ENCODE measurements at regions not wholly inside any gene's neighbourhood (a gene's known extent, or its start where the extent isn't known, plus 50 kb on each side); places are given as distances from the start of the nearest gene placed in this dataset.
A peak's percentile ranks its signal among the peaks of the same experiment; 100 is the strongest.

GRCh38 chr5:167780177-167780576, 511.3 kb upstream of the WWC1 start:
- H3K36me3 Mint-ChIP-seq: no peaks in the 10 kb centered on the region
- H3K4me3 Mint-ChIP-seq: no peak overlapping the region
- no peak for ATAC-seq
- H3K27me3 Mint-ChIP-seq: no peaks in the 10 kb centered on the region
- H3K4me1 Mint-ChIP-seq: no peaks in the 10 kb centered on the region
- no peak overlapping the region for H3K27ac Mint-ChIP-seq
- no peaks in the 10 kb centered on the region for H3K9me3 Mint-ChIP-seq

DNA sequence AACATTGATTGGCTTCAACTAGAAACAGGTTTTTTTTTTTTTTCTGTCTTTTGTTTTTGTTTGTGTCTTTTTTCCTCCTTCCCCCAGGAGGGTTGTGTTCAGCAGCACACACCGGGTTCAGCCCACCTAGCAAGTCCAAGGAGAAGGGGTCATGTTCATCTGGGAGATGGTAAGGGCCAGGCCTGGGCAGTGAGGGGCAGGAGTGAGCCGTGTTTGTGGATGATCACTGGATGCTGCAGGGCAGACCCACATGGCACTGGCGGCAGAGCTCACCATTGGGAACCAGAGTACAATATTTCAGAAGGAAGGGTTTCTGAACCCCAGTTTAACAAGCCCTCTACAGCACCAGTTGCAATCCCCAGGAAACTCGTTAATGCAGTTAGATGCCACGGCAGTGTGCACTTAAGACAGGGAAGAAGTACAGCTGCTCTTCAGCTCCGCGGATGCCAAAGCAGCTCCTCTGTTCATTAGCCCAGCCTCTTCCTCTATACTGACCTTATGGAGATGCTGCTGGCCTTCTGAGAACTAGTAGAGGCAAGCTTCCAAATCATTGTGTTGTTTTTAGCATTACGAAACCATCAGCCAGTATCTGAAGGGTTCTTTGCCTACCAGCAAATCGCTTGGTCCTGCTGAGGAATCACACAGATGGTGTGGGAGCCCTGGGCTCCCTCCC, 508.2 kb upstream of the WWC1 start:
- Mint-ChIP-seq H3K27me3 (no peaks in the 10 kb centered on the region), H3K4me1 (no peaks in the 10 kb centered on the region), H3K4me3 (no peak overlapping the region), H3K36me3 (no peaks in the 10 kb centered on the region), H3K9me3 (no peaks in the 10 kb centered on the region), H3K27ac (no peak overlapping the region)
- ATAC-seq: peak; percentile 18

- ATAC-seq: no peak
- Mint-ChIP-seq H3K9me3 (no peaks in the 10 kb centered on the region), H3K4me1 (no peaks in the 10 kb centered on the region), H3K36me3 (no peaks in the 10 kb centered on the region), H3K27ac (no peak overlapping the region), H3K4me3 (no peak overlapping the region), H3K27me3 (no peaks in the 10 kb centered on the region)
Measured at GRCh38 chr5:167785106-167785505, 506.3 kb upstream of the WWC1 start.

DNA sequence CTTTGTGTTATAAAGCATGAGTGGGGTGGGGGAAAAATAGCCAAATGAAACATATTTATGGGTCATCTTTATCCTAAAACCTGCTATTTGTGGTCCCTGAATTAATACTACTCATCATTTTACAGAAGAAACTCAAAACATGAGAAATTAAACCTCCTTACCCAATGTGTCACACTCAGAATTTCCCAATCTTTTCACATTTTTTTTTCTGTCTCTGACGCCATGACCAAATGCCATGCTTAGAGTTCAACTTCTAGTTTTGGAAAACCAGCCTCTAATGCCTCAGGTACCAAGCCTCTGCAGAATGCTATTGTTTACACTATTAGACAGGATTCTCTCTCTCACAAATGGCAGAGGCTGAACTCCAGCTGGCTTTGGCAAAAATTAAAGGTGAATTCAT, 505.5 kb upstream of the WWC1 start:
- Mint-ChIP-seq H3K4me1 (no peaks in the 10 kb centered on the region), H3K36me3 (no peaks in the 10 kb centered on the region), H3K4me3 (no peak overlapping the region), H3K27ac (no peak overlapping the region), H3K9me3 (no peaks in the 10 kb centered on the region), H3K27me3 (no peaks in the 10 kb centered on the region)
- no peak for ATAC-seq

GRCh38 chr5:167786871-167787578, 504.4 kb upstream of the WWC1 start:
- H3K4me1 Mint-ChIP-seq: no peaks in the 10 kb centered on the region
- H3K9me3 Mint-ChIP-seq: no peaks in the 10 kb centered on the region
- no peaks in the 10 kb centered on the region for H3K27me3 Mint-ChIP-seq
- ATAC-seq: no peak
- H3K36me3 Mint-ChIP-seq: no peaks in the 10 kb centered on the region
- no peak overlapping the region for H3K27ac Mint-ChIP-seq
- H3K4me3 Mint-ChIP-seq: no peak overlapping the region

DNA sequence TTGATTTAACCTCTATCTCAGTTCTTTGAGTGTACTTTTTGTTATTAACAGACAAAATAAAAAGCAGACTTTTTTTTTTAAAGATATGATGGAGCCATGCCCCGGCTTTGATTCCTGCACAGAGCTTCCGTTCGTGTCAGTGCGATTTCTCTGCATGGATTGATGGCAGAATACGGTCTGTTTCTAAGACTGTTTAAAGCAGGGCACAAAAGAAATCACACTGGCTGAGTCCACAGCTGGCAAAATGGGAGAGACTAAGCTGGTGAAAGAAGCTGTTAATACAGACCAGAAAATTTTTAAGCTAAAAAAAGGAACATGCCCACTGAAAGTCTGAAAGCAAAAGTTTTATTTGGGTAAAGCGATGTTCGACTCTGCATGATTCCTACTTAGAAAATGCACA, 501.4 kb upstream of the WWC1 start:
- Mint-ChIP-seq H3K4me3 (no peak overlapping the region), H3K9me3 (no peaks in the 10 kb centered on the region), H3K36me3 (no peaks in the 10 kb centered on the region), H3K27ac (no peak overlapping the region), H3K4me1 (no peaks in the 10 kb centered on the region), H3K27me3 (no peaks in the 10 kb centered on the region)
- no peak for ATAC-seq

GRCh38 chr5:167790462-167791260, 500.8 kb upstream of the WWC1 start:
- no peaks in the 10 kb centered on the region for H3K27me3 Mint-ChIP-seq
- H3K36me3 Mint-ChIP-seq: no peaks in the 10 kb centered on the region
- H3K4me1 Mint-ChIP-seq: no peaks in the 10 kb centered on the region
- H3K4me3 Mint-ChIP-seq: no peak overlapping the region
- H3K9me3 Mint-ChIP-seq: no peaks in the 10 kb centered on the region
- no peak for ATAC-seq
- no peak overlapping the region for H3K27ac Mint-ChIP-seq

- H3K27me3 Mint-ChIP-seq: no peaks in the 10 kb centered on the region
- no peaks in the 10 kb centered on the region for H3K36me3 Mint-ChIP-seq
- ATAC-seq: no peak
- no peak overlapping the region for H3K27ac Mint-ChIP-seq
- H3K4me1 Mint-ChIP-seq: no peaks in the 10 kb centered on the region
- no peaks in the 10 kb centered on the region for H3K9me3 Mint-ChIP-seq
- no peak overlapping the region for H3K4me3 Mint-ChIP-seq
Measured at GRCh38 chr5:167792514-167792913, 498.9 kb upstream of the WWC1 start.

DNA sequence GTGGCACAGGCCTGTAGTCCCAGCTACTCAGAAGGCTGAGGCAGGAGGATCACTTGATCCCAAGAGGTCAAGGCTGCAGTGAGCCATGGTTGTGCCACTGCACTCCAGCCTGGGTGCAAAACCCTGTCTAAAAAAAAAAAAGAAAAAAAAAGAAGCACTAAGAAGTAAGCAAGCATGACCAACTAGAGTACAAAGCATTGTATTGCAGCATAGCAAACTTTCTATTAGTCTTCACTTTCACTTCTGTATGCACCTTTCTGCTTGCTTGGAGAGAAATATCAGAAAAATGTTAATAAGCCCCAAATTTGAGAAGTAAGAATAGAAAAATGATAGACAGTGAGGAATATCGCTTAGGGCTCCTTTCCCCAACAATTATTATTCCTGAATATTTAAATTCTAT, 497.7 kb upstream of the WWC1 start:
- no peaks in the 10 kb centered on the region for H3K27me3 Mint-ChIP-seq
- H3K36me3 Mint-ChIP-seq: no peaks in the 10 kb centered on the region
- no peak for ATAC-seq
- H3K4me1 Mint-ChIP-seq: no peaks in the 10 kb centered on the region
- no peak overlapping the region for H3K4me3 Mint-ChIP-seq
- no peak overlapping the region for H3K27ac Mint-ChIP-seq
- H3K9me3 Mint-ChIP-seq: no peaks in the 10 kb centered on the region

GRCh38 chr5:167794121-167794520, 497.3 kb upstream of the WWC1 start:
- H3K27ac Mint-ChIP-seq: no peak overlapping the region
- H3K27me3 Mint-ChIP-seq: no peaks in the 10 kb centered on the region

GRCh38 chr5:167796672-167797071, 494.8 kb upstream of the WWC1 start:
- ATAC-seq: no peak
- Mint-ChIP-seq H3K36me3 (no peaks in the 10 kb centered on the region), H3K4me3 (no peak overlapping the region), H3K27ac (no peak overlapping the region), H3K4me1 (no peaks in the 10 kb centered on the region), H3K27me3 (no peaks in the 10 kb centered on the region), H3K9me3 (peaks cover 3% of the 10 kb centered on the region)

More at GRCh38 chr5:167794121-167794520, 497.3 kb upstream of the WWC1 start:
- no peaks in the 10 kb centered on the region for H3K4me1 Mint-ChIP-seq
- H3K9me3 Mint-ChIP-seq: no peaks in the 10 kb centered on the region
- no peaks in the 10 kb centered on the region for H3K36me3 Mint-ChIP-seq
- ATAC-seq: no peak
- H3K4me3 Mint-ChIP-seq: no peak overlapping the region

DNA sequence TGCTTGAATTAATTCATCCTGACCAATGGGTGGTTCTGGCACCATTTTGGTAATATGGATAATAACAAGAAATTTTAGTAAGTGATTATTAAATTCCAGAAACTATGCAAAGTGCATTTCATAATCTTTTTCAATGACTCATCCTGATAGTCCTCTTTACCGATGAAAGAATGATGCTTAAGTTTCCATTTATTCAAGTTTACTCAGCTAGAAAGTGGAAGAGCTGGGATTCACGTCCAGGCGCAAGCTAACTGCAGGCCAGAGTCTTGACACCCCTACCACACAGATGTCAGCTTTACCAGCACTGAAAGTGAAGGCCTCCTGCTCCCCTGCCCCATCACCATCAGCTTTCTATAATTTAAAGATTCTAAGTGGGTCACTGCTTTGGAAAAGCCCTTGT, 493.5 kb upstream of the WWC1 start:
- Mint-ChIP-seq H3K4me3 (no peak overlapping the region), H3K4me1 (no peaks in the 10 kb centered on the region), H3K27me3 (no peaks in the 10 kb centered on the region), H3K27ac (no peak overlapping the region), H3K9me3 (peaks cover 3% of the 10 kb centered on the region), H3K36me3 (no peaks in the 10 kb centered on the region)
- no peak for ATAC-seq

DNA sequence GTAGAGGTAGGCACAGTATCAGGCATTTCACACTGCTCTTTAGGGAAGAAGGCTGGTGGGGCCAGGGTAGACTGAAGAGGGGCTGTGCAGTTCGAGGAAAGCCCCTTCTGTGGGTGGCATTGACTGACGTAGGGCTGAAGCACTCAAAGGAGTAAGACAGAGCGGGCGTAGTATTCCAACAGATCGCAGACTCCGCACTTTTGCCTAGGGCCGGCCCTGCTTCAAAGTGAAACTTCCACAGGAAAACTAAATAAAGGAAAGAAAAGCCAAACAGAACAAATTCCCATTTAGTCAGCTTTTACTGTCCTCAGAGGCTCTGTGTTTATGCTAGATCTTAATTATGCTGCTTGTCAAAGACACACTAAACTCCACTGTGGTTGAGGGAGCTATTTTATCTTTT, 493.0 kb upstream of the WWC1 start:
- peaks cover 3% of the 10 kb centered on the region for H3K9me3 Mint-ChIP-seq
- no peaks in the 10 kb centered on the region for H3K36me3 Mint-ChIP-seq
- H3K27ac Mint-ChIP-seq: no peak overlapping the region
- no peak for ATAC-seq
- no peaks in the 10 kb centered on the region for H3K4me1 Mint-ChIP-seq
- H3K4me3 Mint-ChIP-seq: no peak overlapping the region
- no peaks in the 10 kb centered on the region for H3K27me3 Mint-ChIP-seq

DNA sequence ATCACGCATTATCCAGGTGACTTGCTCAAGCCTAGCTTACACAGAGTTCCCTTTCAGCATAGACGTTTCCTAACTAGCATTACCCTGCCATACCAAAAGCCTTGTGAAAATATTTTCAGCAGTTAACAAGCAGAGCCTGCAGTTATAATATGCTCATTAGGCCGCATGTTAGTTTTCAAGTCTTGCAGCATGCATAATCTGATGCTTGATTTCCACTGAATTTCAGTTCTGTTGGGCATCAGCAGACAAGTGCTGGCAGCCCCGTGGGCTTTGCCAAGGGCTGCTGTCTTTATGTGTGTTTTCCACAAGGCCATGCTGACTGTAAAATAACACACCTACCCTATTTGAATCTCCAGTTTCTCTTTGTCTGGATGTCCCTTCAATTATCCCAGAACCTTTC, 491.0 kb upstream of the WWC1 start:
- no peak for ATAC-seq
- H3K27me3 Mint-ChIP-seq: no peaks in the 10 kb centered on the region
- H3K4me1 Mint-ChIP-seq: no peaks in the 10 kb centered on the region
- H3K9me3 Mint-ChIP-seq: peaks cover 3% of the 10 kb centered on the region
- H3K36me3 Mint-ChIP-seq: no peaks in the 10 kb centered on the region
- no peak overlapping the region for H3K4me3 Mint-ChIP-seq
- no peak overlapping the region for H3K27ac Mint-ChIP-seq

DNA sequence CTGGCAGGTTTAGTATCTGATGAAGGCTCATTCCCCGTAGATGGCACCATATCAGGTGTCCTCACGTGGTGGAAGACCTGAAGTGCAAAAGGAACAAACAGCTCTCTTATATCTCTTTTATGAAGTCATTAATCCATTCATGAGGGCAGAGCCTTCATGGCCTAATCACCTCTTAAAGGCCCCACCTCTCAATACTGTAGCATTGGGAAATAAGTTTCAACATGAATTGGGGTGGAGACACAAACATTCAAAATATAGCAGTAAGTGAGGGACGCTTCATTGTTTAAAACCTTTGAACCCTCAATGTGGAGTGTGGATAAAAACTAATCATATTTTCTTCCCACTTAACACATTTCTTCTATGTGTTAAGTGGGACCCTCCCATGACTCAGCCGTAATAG, 489.4 kb upstream of the WWC1 start:
- Mint-ChIP-seq H3K27me3 (no peaks in the 10 kb centered on the region), H3K36me3 (no peaks in the 10 kb centered on the region), H3K4me1 (no peaks in the 10 kb centered on the region), H3K9me3 (peaks cover 3% of the 10 kb centered on the region), H3K27ac (no peak overlapping the region), H3K4me3 (no peak overlapping the region)
- no peak for ATAC-seq
